T-cell (primary cell): ENCODE measurements at regions not wholly inside any gene's neighbourhood (a gene's known extent, or its start where the extent isn't known, plus 50 kb on each side); places are given as distances from the start of the nearest gene placed in this dataset.

Source experiments
- ATAC-seq, 4 experiments: fragments of 200-7000 bp in 3 of 4; fragments of 150-1000 bp in 1 of 4; cut with Tn5 transposase; replicated peaks in 1 of 4; 1 replicate in 3 of 4; 2 replicates in 1 of 4; pipeline ENCODE4 v1.10.0; 2021; ENCODE audit warnings: moderate library complexity in 3 of 4, mild to moderate bottlenecking in 2 of 4, moderate number of reproducible peaks in 1 of 4
- CTCF ChIA-PET, 2 donors: fragments of 300-600 bp; sonication (Branson Sonifier 250); formaldehyde crosslinking; loops; one replicate each; lab custom pipeline; 2022; ENCODE audit warnings: antibody characterized with exemption in 2 of 2; lab: Charles Lee
- POLR2A ChIA-PET, 2 donors: fragments of 300-600 bp; sonication (Branson Sonifier 250); formaldehyde crosslinking; loops; one replicate each; lab custom pipeline; 2022; ENCODE audit warnings: antibody characterized with exemption in 2 of 2; lab: Charles Lee
- DNase-seq, 35 experiments: peaks; one replicate each; pipeline versions ENCODE4 v3.0.0 to v3.0.0-alpha.2; 2013 to 2023
- H3K27ac ChIP-seq: one replicate; pipeline ENCODE4 v1.5.1; 2013; ENCODE audit warnings: low read length
- H3K27me3 ChIP-seq, 2 experiments: replicated peaks in 1 of 2; 1 replicate in 1 of 2; 2 replicates in 1 of 2; pipeline versions ENCODE4 v1.6.1 to v1.7.0; 2013; ENCODE audit warnings: low read length in 1 of 2, mixed read lengths in 1 of 2; ENCODE audit not compliant: control insufficient read depth in 2 of 2, insufficient read depth in 2 of 2; ENCODE audit errors: extremely low read depth in 1 of 2
- H3K36me3 ChIP-seq, 2 donors: 1 replicate in 1 of 2; 2 replicates in 1 of 2; pipeline versions ENCODE4 v1.6.1 to v1.7.0; 2013; ENCODE audit warnings: low read length in 1 of 2; ENCODE audit not compliant: control insufficient read depth in 2 of 2, insufficient read depth in 1 of 2; ENCODE audit errors: extremely low read depth in 1 of 2
- H3K4me1 ChIP-seq, 2 experiments: 1 replicate in 1 of 2; 2 replicates in 1 of 2; pipeline versions ENCODE4 v1.6.1 to v1.7.0; 2013; ENCODE audit warnings: low read length in 2 of 2, mixed read lengths in 1 of 2; ENCODE audit not compliant: insufficient read depth in 2 of 2, control insufficient read depth in 1 of 2; ENCODE audit errors: extremely low read depth in 1 of 2
- H3K4me3 ChIP-seq, 2 donors: 1 replicate in 1 of 2; 2 replicates in 1 of 2; pipeline versions ENCODE4 v1.5.1 to v1.7.0; 2013; ENCODE audit warnings: mild to moderate bottlenecking in 2 of 2, low read length in 1 of 2, moderate library complexity in 1 of 2; ENCODE audit not compliant: control insufficient read depth in 1 of 2; ENCODE audit errors: extremely low read depth in 1 of 2
- H3K9me3 ChIP-seq: 2 replicates; pipeline ENCODE4 v1.7.0; 2013
- H3K27ac Mint-ChIP-seq, 2 donors: one replicate each; pipeline ENCODE4 v1.8.0; 2020 to 2021; ENCODE audit warnings: mild to moderate bottlenecking in 2 of 2, mixed read lengths in 2 of 2
- H3K27me3 Mint-ChIP-seq, 2 donors: one replicate each; pipeline ENCODE4 v1.8.0; 2021 to 2022; ENCODE audit warnings: mixed read lengths in 2 of 2
- H3K36me3 Mint-ChIP-seq: one replicate; pipeline ENCODE4 v1.8.0; 2021; ENCODE audit warnings: mixed read lengths
- H3K4me1 Mint-ChIP-seq, 3 donors: one replicate each; pipeline ENCODE4 v1.8.0; 2020 to 2022; ENCODE audit warnings: mixed read lengths in 3 of 3, mild to moderate bottlenecking in 1 of 3
- H3K4me3 Mint-ChIP-seq, 3 donors: one replicate each; pipeline ENCODE4 v1.8.0; 2020 to 2022; ENCODE audit warnings: mild to moderate bottlenecking in 3 of 3, mixed read lengths in 3 of 3, moderate library complexity in 3 of 3
- H3K9me3 Mint-ChIP-seq, 3 donors: one replicate each; pipeline ENCODE4 v1.8.0; 2020 to 2022; ENCODE audit warnings: mixed read lengths in 3 of 3
- WGBS: methylation state at CpG from one replicate; pipeline ENCODE4 v1.1.5; 2013; ENCODE audit warnings: missing lambda C conversion rate; ENCODE audit not compliant: insufficient coverage; 5-methylcytosine and 5-hydroxymethylcytosine counted together

- 46% methylated on average over 3 of the region's 4 CpGs for WGBS
- Histone ChIP-seq H3K36me3 (no peaks in the 10 kb centered on the region), H3K4me3 (no peak overlapping the region), H3K9me3 (peaks cover 2% of the 10 kb centered on the region), H3K27me3 (no peaks in the 10 kb centered on the region), H3K4me1 (peaks cover 0 to 2% of the 10 kb centered on the region in 2 experiments), H3K27ac (no peak overlapping the region)
- H3K27me3 Mint-ChIP-seq, result no peaks in the 10 kb centered on the region
- DNase-seq (no peak), ATAC-seq (no peak)
- no peak overlapping the region for H3K27ac Mint-ChIP-seq
- no peak overlapping the region for H3K4me3 Mint-ChIP-seq
- CTCF ChIA-PET, result interaction anchor here in 1 of 2 donors (0.6 kb wide), 1 partner anchor 11 kb away, joined by 4 read pairs; no protein-coding TSS in a partner anchor
- peaks cover 0 to 6% (median 3%) of the 10 kb centered on the region in 3 donors for H3K9me3 Mint-ChIP-seq
- H3K4me1 Mint-ChIP-seq, result peaks cover 0 to 11% (median 0%) of the 10 kb centered on the region in 3 donors
- POLR2A ChIA-PET, result interaction anchor here in 1 of 2 donors (0.6 kb wide), 1 partner anchor 398 kb away, joined by 5 read pairs; no protein-coding TSS in a partner anchor
- no peaks in the 10 kb centered on the region for H3K36me3 Mint-ChIP-seq
These were observed 704.0 kb downstream of the RNF144A start for GRCh38 chr2:7621018-7621814.

- H3K36me3 ChIP-seq, result no peaks in the 10 kb centered on the region
- no peak overlapping the region for H3K4me3 ChIP-seq
- ATAC-seq (no peak), DNase-seq (no peak)
- WGBS, result 53% methylated on average over 3 of the region's 10 CpGs
- Mint-ChIP-seq H3K36me3 (no peaks in the 10 kb centered on the region), H3K27me3 (no peaks in the 10 kb centered on the region), H3K9me3 (peaks cover 0 to 6% (median 3%) of the 10 kb centered on the region in 3 donors), H3K4me1 (peaks cover 0 to 5% (median 0%) of the 10 kb centered on the region in 3 donors), H3K4me3 (no peak overlapping the region), H3K27ac (no peak overlapping the region)
- ChIA-PET CTCF (no interaction called here), POLR2A (no interaction called here)
- peaks cover 2% of the 10 kb centered on the region for H3K9me3 ChIP-seq
- no peaks in the 10 kb centered on the region for H3K27me3 ChIP-seq
- peaks cover 0 to 2% of the 10 kb centered on the region in 2 experiments for H3K4me1 ChIP-seq
- no peak overlapping the region for H3K27ac ChIP-seq
These were observed 708.4 kb downstream of the RNF144A start for GRCh38 chr2:7625392-7626138.

GRCh38 chr2:7626139-7626537, 708.9 kb downstream of the RNF144A start:
- Mint-ChIP-seq H3K9me3 (peaks cover 0 to 6% (median 3%) of the 10 kb centered on the region in 3 donors), H3K27me3 (no peaks in the 10 kb centered on the region), H3K4me3 (no peak overlapping the region), H3K36me3 (no peaks in the 10 kb centered on the region), H3K27ac (no peak overlapping the region), H3K4me1 (peaks cover 0 to 5% (median 0%) of the 10 kb centered on the region in 3 donors)
- DNase-seq (no peak), ATAC-seq (no peak)
- ChIA-PET CTCF (no interaction called here), POLR2A (no interaction called here)
- H3K4me3 ChIP-seq, result no peak overlapping the region
- no peaks in the 10 kb centered on the region for H3K36me3 ChIP-seq
- no peak overlapping the region for H3K27ac ChIP-seq
- 78% methylated on average over 6 of the region's 6 CpGs for WGBS
- H3K9me3 ChIP-seq, result peaks cover 2% of the 10 kb centered on the region
- H3K27me3 ChIP-seq, result no peaks in the 10 kb centered on the region
- H3K4me1 ChIP-seq, result peaks cover 0 to 2% of the 10 kb centered on the region in 2 experiments

GRCh38 chr2:7627583-7627982, 710.4 kb downstream of the RNF144A start:
- Histone ChIP-seq H3K27me3 (no peaks in the 10 kb centered on the region), H3K27ac (no peak overlapping the region), H3K4me1 (peaks cover 0 to 2% of the 10 kb centered on the region in 2 experiments), H3K4me3 (no peak overlapping the region), H3K9me3 (no peaks in the 10 kb centered on the region), H3K36me3 (no peaks in the 10 kb centered on the region)
- ChIA-PET CTCF (no interaction called here), POLR2A (no interaction called here)
- ATAC-seq (no peak), DNase-seq (no peak)
- 48% methylated on average over 3 of the region's 3 CpGs for WGBS
- Mint-ChIP-seq H3K4me3 (no peak overlapping the region), H3K4me1 (peaks cover 0 to 5% (median 0%) of the 10 kb centered on the region in 3 donors), H3K27ac (no peak overlapping the region), H3K9me3 (no peaks in the 10 kb centered on the region), H3K27me3 (no peaks in the 10 kb centered on the region), H3K36me3 (no peaks in the 10 kb centered on the region)

- POLR2A ChIA-PET, result no interaction called here
- DNase-seq (no peak), ATAC-seq (no peak)
- Mint-ChIP-seq H3K9me3 (no peaks in the 10 kb centered on the region), H3K4me3 (no peak overlapping the region), H3K27ac (no peak overlapping the region), H3K36me3 (no peaks in the 10 kb centered on the region), H3K27me3 (no peaks in the 10 kb centered on the region), H3K4me1 (no peaks in the 10 kb centered on the region)
- no peaks in the 10 kb centered on the region for H3K4me1 ChIP-seq
- H3K4me3 ChIP-seq, result no peak overlapping the region
- no peaks in the 10 kb centered on the region for H3K9me3 ChIP-seq
- H3K27me3 ChIP-seq, result no peaks in the 10 kb centered on the region
- no peak overlapping the region for H3K27ac ChIP-seq
- no peaks in the 10 kb centered on the region for H3K36me3 ChIP-seq
- WGBS, result 80% methylated on average over 1 of the region's 4 CpGs
- CTCF ChIA-PET, result no interaction called here
These were observed 715.2 kb downstream of the RNF144A start for GRCh38 chr2:7632420-7632819.

DNA sequence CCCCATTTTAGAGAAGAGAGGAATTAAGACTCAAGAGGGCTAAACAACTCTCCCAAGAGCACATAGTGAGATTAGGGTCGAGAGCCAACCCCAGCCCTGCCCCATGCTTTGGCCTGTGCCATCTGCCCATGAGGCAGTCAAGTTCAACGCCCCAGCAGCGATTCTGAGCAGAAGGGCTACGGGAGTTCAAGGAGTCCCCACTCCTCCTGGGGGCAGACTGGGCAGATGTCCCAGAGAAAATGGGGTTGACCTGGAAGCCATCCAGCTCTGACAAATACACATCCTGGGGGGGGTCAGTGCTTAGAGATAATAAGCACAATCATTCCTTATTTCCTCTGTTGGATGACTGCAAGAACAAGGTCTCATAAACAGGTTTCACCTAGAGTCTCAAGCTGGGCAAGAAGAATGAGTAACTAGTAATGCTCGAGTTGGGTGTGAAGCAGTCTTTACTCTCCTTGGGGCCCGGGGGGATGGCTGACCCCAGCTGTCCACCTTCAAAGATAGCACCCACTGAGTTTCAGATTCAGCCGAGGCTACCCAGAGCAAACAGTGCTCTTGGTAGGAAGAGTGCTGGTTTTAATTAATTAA, 716.4 kb downstream of the RNF144A start:
- Mint-ChIP-seq H3K27me3 (no peaks in the 10 kb centered on the region), H3K4me1 (no peaks in the 10 kb centered on the region), H3K4me3 (no peak overlapping the region), H3K27ac (no peak overlapping the region), H3K36me3 (no peaks in the 10 kb centered on the region), H3K9me3 (no peaks in the 10 kb centered on the region)
- no peak for ATAC-seq
- ChIA-PET CTCF (no interaction called here), POLR2A (no interaction called here)
- H3K27ac ChIP-seq, result no peak overlapping the region
- H3K4me3 ChIP-seq, result no peak overlapping the region
- H3K36me3 ChIP-seq, result no peaks in the 10 kb centered on the region
- no peak for DNase-seq
- no peaks in the 10 kb centered on the region for H3K4me1 ChIP-seq
- no peaks in the 10 kb centered on the region for H3K27me3 ChIP-seq
- no peaks in the 10 kb centered on the region for H3K9me3 ChIP-seq
- 81% methylated on average over 3 of the region's 7 CpGs for WGBS
